Right renal pelvis (tissue), 4 donors: ENCODE measurements at regions not wholly inside any gene's neighbourhood (a gene's known extent, or its start where the extent isn't known, plus 50 kb on each side); places are given as distances from the start of the nearest gene placed in this dataset.
"Not testable (repeated sequence)": the region's sequence is repeated elsewhere in the genome, so short reads cannot be mapped to it uniquely, and the experiment has no call there.

Source experiments
- DNase-seq, 4 donors: peaks; one replicate each; pipeline ENCODE4 v3.0.0-alpha.2; 2013; ENCODE audit warnings: low read depth in 4 of 4, low spot score in 3 of 4, missing footprints in 1 of 4

GRCh38 chr9:33623658-33624586, 99.9 kb downstream of the ANKRD18B start:
- DNase-seq, result peak; percentile 30 to 61 (median 42)

- DNase-seq, result not testable (repeated sequence)
Observed at GRCh38 chr9:33628318-33628717, 104.3 kb downstream of the ANKRD18B start.

- DNase-seq, result no peak
Observed at GRCh38 chr9:33628865-33629410, 104.9 kb downstream of the ANKRD18B start.

- DNase-seq, result no peak
Observed at GRCh38 chr9:33633636-33634035, 109.6 kb downstream of the ANKRD18B start.

DNA sequence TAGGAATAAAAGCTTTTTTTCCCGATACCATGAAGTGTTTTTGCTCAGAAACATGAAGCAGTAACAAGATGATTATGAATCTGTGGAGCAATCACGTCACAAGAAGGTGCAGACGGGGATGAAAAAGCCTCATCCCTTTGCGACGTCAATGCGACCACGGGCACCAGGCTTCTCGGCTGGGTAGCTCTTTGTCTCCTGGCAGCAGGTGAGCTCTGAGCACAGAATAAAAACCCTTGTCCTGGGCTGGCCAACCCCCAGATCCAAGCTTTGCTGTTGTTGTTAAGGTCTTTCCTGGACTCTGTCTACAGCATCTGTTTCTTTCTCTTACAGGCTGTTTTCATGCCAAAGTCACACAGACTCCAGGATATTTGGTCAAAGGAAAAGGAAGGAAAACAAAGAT, 113.8 kb downstream of the ANKRD18B start:
- no peak for DNase-seq

GRCh38 chr9:33638391-33638915, 114.4 kb downstream of the ANKRD18B start:
- DNase-seq, result no peak

DNA sequence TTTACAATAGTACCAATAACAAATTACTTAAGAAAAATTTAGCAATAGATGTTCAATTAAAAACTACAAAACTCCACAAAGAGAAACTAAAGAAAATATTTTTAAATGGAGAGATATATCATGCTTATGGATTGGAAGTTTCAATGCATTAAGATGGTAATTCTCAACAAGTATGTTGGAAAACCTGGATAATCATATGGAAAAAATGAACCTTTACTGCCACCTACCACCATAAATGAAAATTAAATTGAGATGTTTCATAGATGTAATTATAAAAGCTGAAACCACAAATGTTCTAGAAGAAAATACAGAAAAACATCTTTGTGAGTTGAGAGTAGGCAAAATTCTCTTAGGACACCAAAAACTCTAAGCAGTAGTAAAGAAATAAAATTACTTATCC, 121.7 kb downstream of the ANKRD18B start:
- DNase-seq, result no peak

GRCh38 chr9:33649463-33649862, 125.4 kb downstream of the ANKRD18B start:
- DNase-seq, result no peak

DNA sequence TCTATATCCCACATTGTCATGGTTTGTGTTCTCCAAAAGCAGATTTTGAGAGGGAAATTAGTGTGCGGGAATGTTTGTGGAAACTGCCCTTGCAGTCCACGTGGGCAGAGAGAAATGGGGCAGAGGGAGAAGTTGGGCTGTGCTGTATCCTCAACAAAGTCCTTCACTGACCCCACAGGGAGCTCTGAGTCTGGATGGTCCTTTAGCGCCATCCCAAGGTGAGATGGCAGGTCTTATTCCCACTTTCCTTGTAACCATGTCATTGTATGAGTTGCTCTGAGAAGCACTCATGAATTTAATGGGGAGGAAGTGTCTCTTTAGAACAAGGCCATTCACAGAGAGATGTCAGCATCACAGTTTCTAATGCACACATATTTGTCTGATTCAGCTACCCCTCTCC, 127.1 kb downstream of the ANKRD18B start:
- DNase-seq, result no peak

DNA sequence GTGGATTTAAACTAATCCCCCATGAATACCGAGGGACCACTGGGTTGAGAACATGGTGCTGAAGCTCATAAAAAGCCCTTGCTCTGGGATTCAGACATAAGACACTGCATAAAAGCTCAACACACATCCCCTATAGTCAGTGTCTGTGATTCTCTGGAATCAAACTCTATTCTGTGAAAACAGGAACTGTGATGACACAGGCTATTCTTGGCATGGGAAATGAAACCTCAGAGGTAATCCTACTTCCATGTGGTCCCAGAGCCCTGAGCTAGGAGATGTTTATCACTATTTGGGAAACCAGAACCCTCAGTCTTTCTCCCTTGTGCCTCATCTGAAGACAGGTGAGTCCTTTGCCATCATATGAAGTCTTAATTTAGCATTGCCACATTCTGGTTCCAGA, 135.4 kb upstream of the PRSS3 start:
- no peak for DNase-seq

DNA sequence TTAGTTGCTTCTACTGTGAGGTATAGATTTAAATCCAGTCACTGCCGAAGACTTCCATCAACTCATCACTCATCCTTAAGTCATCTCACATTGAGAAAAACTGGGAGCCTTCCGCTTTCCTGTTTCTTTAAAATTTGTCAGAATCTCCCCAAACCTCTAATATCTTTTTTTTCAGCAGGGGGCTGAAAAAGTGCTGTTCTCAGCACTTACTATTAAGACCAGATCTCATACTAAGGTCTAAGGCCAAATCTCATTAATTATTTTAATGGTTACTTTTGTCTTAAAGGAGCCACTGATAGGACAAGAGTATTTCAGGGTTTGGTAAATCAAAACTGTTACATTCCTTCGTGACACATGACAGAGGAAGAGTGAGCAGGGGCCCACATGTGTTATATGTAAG, 134.6 kb upstream of the PRSS3 start:
- DNase-seq, result no peak

DNA sequence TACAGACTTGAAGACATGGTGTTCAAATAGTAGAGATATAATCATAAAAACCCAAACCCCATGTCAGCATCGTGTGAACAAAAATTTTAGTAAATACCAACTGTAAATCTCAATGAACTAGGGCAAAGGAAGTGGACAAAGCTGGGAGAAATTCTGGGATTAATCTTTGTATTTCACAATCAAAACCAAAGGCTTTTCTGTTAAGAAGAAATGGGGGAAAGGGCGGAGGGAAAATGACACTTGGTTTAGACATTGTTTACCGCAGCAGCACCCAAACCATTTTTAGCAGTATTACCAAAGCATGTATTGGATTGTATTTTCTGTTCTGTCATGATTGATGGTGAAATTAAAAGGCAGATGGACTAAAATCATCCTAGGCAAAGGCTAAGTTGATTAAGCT, 134.2 kb upstream of the PRSS3 start:
- no peak for DNase-seq

DNA sequence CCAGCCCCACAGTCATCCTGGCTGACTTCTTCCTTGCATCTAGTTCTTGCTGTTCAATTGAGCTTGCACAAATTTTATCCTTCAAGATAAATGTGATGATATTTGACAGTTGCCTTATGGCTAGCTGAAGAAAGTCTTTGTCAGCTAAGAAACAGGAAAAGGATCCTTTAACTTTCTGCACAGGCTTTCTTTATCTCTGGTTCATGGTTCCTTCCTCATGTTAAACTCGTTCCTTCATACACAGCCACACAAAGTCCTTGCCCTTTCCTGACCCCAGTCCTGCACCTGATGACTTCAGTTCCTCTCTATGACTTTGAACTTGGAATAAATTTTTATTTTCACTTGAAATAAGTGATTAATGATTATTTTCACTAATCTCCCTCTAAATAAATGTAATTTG, 132.5 kb upstream of the PRSS3 start:
- DNase-seq, result no peak

GRCh38 chr9:33676194-33676745, 119.1 kb upstream of the PRSS3 start:
- not testable (repeated sequence) for DNase-seq

DNA sequence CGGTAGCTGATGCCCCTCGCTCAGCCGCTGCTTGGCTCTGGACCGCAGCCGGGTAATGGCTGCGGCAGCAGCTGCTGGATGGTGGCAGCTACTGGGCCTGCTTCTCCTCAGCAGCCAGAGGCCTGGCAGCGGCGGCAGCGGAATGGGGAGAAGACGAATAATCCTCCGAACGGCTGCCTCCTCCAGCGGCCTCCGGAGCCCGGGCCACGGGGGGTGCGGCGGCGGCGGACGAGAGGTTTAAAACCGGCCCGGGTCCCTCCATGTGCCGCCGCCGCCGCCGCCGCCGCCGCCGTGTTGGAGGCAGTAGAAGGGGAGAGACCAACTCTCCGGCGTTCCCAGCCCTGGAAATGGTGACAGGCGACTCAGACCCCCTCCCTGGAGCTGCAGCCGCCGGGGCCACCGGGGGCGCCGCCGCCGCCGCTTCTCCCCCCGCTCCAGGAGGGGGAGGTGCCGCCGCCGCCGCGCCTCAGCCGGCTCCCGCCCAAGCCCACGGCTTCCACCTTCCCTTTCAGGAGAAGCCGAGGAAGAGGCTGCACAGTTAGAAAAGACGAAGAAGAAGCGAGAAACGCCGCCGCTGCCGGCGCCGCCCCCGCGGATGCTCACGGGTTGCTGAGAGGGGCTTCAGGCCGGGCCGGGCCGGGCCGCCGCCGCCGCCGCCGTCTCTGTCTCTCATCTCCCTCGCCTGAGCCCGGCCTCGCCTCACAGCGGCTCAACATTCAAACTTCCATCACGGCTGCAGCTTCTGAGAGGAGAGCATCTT, 118.4 kb upstream of the PRSS3 start:
- peak in 1 of 4 donors; percentile 35 for DNase-seq

DNA sequence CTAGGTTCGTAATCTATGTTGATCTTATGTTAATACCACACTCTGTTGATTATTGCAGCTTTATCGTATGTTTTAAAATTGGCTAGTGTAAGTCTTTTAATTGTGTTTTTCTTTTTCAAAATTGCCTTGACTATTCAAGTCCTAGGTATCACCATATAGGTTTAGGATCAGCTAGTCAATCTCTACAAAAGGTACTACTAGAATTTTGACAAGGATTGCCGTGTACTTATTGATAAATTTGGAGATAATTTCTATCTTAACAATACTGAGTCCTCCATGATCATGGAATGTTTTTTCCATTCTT, 117.9 kb upstream of the PRSS3 start:
- DNase-seq, result no peak

DNA sequence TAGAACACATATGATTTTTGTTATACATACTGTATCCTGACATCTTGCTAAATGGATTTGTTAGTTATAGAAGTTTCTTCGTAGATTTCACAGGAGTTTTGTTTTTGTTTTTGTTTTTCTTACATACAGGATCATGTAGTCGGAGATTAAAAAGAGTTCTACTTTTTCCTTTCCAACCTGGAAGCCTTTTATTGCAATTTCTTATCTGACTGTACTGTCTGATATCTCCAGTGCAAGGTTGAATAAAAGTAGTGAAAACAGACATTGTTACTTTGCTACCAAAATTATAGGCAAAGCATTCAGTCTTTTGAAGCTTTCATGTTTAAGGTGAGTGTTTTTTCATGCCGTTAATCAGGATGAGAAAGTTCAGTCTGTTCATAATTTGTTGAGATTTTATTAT, 117.4 kb upstream of the PRSS3 start:
- DNase-seq, result no peak

DNA sequence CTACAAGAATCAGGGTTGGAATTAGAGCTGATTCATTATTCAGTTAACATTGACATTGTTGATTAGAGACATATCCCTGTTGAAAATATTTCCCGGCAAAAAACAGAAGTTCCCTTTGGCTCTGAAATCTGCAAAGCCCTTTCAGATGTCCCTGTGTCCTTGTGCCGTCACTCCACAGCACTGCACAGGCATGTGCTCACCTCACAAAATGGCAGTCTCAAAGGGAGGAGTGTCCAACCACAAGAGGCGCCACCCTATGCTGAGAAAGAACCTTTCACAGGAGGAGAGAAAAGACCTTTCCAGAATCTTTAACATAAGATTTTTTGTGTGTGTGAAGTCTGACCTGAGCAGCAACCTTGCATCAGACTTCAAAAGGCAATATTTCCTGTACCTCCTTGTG, 112.8 kb upstream of the PRSS3 start:
- no peak for DNase-seq

DNA sequence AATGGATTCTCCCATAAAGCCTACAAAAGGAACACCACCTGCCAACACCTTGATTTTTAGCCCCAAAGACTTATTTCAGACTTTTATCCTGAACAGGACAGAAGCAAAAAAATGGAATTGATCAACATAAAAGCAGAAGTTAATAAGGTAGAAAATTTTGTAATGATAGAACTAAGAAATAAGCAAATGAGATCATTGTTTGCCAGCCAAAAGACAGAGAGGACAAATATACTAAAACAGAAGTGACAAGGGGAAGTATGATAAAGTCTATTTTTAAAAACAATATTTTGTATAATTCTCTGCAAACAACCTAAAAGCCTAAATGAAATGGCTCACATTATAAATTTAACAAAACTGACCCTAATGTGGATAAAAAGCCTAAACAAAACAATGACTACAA, 110.5 kb upstream of the PRSS3 start:
- no peak for DNase-seq

- DNase-seq, result no peak
Observed at GRCh38 chr9:33686942-33687341, 108.4 kb upstream of the PRSS3 start.

GRCh38 chr9:33687779-33688178, 107.6 kb upstream of the PRSS3 start:
- no peak for DNase-seq
